A549 (cell line): ENCODE measurements at regions not wholly inside any gene's neighbourhood (a gene's known extent, or its start where the extent isn't known, plus 50 kb on each side); places are given as distances from the start of the nearest gene placed in this dataset.

Source experiments
- BHLHE40 ChIP-seq: IDR thresholded peaks from 2 replicates; pipeline ENCODE4 v1.6.1; 2012; ENCODE audit warnings: low read depth, low read length, inconsistent platforms
- EP300 ChIP-seq, 2 experiments: fragments of >200 bp; sonication (Bioruptor Twin); formaldehyde crosslinking; IDR thresholded peaks; 2 replicates in 1 of 2; 3 replicates in 1 of 2; pipeline ENCODE4 v1.6.1; 2016 to 2017
- FOSL2 ChIP-seq, 2 experiments: fragments of 450-650 bp in 1 of 2; fragments of >200 bp in 1 of 2; sonication (Bioruptor Twin) in 1 of 2; formaldehyde crosslinking; IDR thresholded peaks; 2 replicates each; pipeline versions ENCODE4 v1.5.0 to v1.6.1; 2016 to 2020; ENCODE audit warnings: mild to moderate bottlenecking in 1 of 2, moderate library complexity in 1 of 2
- JUNB ChIP-seq: fragments of >200 bp; sonication (Bioruptor Twin); formaldehyde crosslinking; IDR thresholded peaks from 2 replicates; pipeline ENCODE4 v1.6.1; 2016
- MAFK ChIP-seq: fragments of 450-650 bp; IDR thresholded peaks from 2 replicates; pipeline ENCODE4 v1.6.1; 2014; ENCODE audit not compliant: partially characterized antibody
- NFE2L2 ChIP-seq: fragments of 150-350 bp; conservative IDR thresholded peaks from 2 replicates; pipeline ENCODE4 v1.6.1; 2014; ENCODE audit warnings: low read length
- PHF8 ChIP-seq: fragments of 200-600 bp; sonication (generic); IDR thresholded peaks from 2 replicates; pipeline ENCODE4 v1.6.1; 2016; ENCODE audit warnings: low read depth, mild to moderate bottlenecking, antibody characterized with exemption, moderate library complexity, borderline replicate concordance
- RAD21 ChIP-seq, 2 experiments: fragments of >200 bp in 1 of 2; sonication (Bioruptor Twin) in 1 of 2; formaldehyde crosslinking in 1 of 2; IDR thresholded peaks in 1 of 2; conservative IDR thresholded peaks in 1 of 2; 2 replicates in 1 of 2; 3 replicates in 1 of 2; pipeline ENCODE4 v1.6.1; 2012 to 2018; ENCODE audit warnings: inconsistent platforms in 1 of 2
- ZC3H11A ChIP-seq: fragments of 450-650 bp; IDR thresholded peaks from 2 replicates; pipeline ENCODE4 v1.6.1; 2014; ENCODE audit warnings: antibody characterized with exemption, mild to moderate bottlenecking
- TF ChIP-seq, protein P1 (sequence below): fragments of >200 bp; sonication (Bioruptor Twin); formaldehyde crosslinking; IDR thresholded peaks from 3 replicates; pipeline ENCODE4 v1.5.1; 2016
- TF ChIP-seq, protein P2 (sequence below): fragments of 450-650 bp; IDR thresholded peaks from 2 replicates; pipeline ENCODE4 v1.6.1; 2014; ENCODE audit warnings: antibody characterized with exemption

DNA sequence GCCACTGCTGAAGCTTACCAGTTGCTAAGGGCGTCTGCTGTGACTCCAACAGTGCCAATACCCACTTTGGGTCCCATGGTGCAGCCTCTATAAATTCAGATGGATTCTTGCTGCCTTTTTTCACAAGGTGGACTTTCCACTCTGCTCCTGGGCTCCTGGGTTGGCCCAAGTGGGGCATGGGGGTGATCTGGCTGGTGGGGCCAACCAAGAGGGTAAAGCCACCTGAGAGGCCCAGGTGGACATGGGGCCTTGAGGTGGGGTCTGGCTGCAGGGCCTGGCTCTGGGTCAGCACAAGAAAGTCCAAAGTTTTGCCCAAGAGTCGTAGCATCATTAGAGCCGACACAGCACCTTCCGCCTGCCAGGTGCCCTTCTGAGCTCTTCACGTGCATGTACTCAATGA, 105.2 kb upstream of the KDM7A start:
- TF ChIP-seq, protein P1, sequence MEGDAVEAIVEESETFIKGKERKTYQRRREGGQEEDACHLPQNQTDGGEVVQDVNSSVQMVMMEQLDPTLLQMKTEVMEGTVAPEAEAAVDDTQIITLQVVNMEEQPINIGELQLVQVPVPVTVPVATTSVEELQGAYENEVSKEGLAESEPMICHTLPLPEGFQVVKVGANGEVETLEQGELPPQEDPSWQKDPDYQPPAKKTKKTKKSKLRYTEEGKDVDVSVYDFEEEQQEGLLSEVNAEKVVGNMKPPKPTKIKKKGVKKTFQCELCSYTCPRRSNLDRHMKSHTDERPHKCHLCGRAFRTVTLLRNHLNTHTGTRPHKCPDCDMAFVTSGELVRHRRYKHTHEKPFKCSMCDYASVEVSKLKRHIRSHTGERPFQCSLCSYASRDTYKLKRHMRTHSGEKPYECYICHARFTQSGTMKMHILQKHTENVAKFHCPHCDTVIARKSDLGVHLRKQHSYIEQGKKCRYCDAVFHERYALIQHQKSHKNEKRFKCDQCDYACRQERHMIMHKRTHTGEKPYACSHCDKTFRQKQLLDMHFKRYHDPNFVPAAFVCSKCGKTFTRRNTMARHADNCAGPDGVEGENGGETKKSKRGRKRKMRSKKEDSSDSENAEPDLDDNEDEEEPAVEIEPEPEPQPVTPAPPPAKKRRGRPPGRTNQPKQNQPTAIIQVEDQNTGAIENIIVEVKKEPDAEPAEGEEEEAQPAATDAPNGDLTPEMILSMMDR, result no peak
- TF ChIP-seq PHF8, result no peak
- no peak for TF ChIP-seq NFE2L2
- TF ChIP-seq ZC3H11A, result no peak
- TF ChIP-seq MAFK, result no peak
- no peak for TF ChIP-seq FOSL2 (IDR thresholded peaks at IDR 0.05)
- TF ChIP-seq FOSL2 (CRISPR knock-in tag; IDR thresholded peaks at IDR 0.05), result no peak
- TF ChIP-seq, protein P2, sequence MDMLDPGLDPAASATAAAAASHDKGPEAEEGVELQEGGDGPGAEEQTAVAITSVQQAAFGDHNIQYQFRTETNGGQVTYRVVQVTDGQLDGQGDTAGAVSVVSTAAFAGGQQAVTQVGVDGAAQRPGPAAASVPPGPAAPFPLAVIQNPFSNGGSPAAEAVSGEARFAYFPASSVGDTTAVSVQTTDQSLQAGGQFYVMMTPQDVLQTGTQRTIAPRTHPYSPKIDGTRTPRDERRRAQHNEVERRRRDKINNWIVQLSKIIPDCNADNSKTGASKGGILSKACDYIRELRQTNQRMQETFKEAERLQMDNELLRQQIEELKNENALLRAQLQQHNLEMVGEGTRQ, result no peak
- no peak for TF ChIP-seq EP300 (IDR thresholded peaks at IDR 0.05)
- no peak for TF ChIP-seq JUNB
- no peak for TF ChIP-seq BHLHE40
- no peak for TF ChIP-seq RAD21 (conservative IDR thresholded peaks at IDR 0.05 in 1 of 2, IDR thresholded peaks at IDR 0.05 in 1 of 2)
